Right lung (tissue), 2 donors: ENCODE measurements at regions not wholly inside any gene's neighbourhood (a gene's known extent, or its start where the extent isn't known, plus 50 kb on each side); places are given as distances from the start of the nearest gene placed in this dataset.
"Not testable (repeated sequence)": the region's sequence is repeated elsewhere in the genome, so short reads cannot be mapped to it uniquely, and the experiment has no call there.

Experiments
- DNase-seq, 2 donors: peaks; one replicate each; pipeline ENCODE4 v3.0.0-alpha.2; 2013

DNA sequence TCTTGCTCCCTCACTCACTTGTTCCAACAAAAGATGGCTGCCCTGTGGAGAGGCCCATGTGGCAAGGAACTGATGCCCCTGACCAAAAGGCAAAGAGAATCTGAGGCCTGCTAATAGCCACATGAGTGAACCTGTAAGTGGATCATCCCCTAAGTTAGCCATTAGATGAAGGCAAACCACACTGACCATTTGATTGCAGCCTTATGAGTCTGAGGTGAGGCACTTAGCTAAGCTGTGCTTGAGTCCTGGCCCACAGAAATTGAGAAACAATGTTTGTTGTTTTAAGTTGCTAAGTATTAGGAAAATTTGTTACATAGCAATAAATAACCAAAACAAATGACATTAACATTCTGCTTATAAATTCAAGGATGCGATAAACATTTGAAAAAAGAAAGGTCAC, 100.1 kb upstream of the BET1 start:
- no peak for DNase-seq

DNA sequence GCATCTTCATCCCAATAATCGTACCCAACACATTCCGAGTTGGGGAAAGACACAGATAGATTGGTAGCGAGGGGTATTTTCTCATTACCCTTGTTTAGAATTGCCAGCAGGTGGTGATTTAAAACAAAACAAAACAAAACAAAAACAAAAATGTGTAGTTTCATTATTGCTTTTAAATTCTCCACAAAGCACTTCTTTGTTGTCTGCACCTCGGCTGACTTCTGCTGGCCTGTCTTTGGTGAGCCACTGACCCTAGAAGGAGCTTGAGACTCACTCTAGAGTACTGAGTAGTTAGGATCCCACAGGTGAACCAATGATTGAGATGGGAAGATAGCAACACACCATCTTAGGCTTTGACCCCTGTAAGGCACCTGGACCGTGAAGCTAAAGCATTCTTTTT, 105.4 kb upstream of the BET1 start:
- no peak for DNase-seq

DNA sequence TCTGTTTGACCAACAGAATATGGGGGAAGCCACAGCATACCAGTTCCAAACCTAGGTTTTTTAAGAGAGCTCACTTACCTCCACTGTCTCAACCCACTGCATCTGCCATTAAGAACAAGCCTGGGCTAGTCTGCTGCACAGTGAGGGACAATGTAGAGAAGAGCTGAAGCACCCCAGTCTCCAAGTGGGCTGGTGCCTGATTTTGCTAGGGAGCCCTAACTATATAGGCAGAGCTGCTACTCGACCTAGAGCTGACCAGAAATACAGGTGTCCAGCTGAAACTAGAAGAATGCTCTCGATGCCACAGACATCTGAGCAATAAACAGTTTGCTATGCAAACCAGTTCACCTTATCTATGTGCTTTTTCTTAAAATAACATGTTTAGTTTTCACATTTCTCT, 106.9 kb upstream of the BET1 start:
- DNase-seq: no peak

DNA sequence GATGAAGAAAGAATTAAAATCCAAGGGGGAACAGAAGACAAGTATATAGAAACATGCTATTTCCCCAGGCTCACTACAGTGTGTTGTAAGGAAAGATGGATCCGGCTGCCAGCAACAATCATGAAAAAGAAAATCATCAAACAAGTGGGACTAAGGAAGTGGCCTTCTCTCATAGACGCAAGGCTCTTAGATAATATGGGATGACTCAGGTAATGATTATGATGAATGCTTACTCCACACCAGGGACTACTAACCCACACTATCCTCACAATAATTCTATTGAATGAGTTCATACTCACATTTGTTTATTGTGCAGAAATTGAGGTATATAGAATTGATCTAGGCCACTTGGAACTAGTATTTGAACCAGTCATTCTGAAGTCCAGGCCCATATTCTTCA, 111.2 kb upstream of the BET1 start:
- no peak for DNase-seq

DNA sequence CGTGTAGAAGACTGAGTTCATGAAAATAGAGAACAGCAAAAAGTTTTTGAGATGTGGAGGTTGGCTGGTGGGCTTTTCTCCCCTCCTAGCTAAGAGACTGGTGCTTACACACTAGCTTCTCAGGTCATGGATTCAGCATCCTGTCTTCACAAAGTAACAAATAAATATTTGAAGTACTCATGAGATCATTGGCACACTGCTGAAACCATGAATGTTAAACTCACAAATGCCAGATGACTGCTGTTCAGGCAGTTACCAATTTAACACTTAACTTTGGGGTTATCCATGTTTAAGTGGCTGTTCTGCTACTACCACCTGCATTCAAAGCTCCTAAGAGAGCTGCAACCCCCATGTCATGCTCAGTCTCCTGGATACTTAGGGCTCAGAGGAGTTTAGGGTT, 119.0 kb upstream of the BET1 start:
- DNase-seq: no peak

DNA sequence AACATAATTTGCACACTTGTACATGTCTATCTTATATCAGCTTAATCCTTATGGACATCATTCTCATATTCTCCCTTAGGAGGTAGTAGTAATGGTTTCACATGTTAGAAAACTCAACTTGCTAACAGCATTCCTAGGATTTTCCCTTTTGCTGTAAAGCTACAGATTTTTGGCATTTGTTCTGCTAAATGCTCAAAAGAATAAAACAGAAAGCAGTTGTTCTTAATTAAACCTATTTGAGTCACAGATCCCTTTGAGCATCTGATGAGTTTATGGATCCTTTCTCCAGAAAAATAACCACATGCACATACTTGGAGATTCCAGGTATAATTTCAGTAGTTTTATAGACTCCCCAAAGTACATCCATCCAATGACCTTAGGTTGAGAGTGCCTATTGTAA, 122.9 kb upstream of the BET1 start:
- no peak for DNase-seq

DNA sequence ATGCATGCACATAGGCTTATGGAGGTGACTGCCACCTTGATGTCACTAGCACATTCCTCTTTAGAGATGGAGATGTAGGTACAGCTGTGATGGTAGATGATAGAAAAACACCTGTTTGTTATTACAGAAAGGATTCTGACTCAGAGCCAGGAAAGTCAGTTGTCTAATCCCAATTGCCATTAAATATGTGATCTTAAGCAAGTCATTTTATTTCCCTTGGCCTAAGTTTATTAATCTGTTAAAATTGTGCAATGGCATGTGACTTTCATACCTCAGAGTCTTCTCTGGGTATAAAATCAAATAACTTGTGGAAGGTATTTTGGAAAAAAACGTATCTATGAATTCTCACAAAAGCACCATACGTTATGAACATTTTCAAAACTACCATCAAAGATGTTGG, 123.9 kb upstream of the BET1 start:
- DNase-seq: no peak

DNA sequence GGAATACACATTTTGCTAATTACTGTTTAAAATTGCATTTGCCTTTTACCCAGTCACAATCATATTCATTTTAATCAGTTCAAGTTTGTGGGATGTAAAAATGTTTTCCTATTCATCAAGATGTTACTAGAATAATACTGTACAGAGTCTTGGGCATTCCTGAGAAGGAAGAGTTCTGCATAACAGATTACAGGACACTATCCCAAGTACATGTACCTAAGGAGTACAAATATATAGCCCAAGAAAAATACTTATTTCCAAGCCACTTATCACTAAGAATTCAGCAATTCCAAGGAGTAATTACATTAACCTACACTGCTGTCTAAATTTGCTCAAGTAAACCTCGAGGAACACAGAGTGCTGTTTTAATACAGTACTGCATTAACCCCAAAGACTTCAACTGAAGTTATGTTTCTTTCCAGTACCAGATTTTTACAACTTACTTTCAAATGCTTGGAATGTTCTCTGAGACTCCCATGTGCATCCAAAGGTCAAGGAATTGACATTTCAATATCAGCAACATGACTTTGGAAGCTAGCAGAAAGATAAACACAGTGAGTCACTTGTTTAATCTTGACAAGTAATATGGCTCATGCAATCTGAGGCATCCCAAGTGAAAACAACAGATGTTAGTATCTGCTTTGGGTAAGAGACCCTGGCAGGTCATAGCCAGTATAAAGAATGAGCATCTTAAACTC, 125.4 kb upstream of the BET1 start:
- DNase-seq: no peak

DNA sequence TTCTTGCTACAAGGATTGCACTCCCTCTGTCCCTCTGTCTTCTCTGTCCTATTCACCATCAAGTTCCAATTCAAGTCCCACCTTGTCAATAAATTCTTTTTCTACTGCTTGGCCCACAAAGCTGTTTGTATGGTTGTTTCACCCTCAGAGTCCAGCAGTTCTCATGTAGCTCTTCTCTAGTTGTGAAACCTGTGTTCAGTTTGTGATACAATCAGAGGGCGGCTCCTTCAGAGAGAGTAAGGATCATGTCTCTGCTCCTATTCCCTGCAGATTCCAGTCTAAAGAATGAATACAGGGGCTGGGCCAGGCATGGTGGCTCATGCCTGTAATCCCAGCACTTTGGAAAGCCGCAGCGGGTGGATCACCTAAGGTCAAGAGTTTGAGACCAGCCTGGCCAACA, 126.6 kb upstream of the BET1 start:
- no peak for DNase-seq

DNA sequence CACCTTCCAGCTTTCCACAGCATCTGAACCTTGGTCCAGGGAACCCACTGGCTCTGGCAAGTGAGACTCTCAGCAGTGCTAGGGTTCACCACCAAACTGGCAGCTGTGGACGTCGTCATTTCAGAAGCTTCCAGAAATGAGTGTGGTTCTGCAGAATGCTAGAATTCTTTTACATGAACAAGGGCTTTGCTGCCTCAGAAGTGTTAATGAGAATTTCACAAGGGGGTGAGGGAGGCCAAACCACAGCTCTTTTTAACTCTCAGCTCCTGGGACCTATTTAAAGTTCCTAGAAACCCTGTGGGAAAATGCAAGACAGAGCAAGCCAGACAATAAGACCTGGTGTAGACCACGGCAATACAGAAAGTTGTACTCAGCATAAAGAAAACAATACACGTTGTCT, 129.3 kb upstream of the BET1 start:
- no peak for DNase-seq

DNA sequence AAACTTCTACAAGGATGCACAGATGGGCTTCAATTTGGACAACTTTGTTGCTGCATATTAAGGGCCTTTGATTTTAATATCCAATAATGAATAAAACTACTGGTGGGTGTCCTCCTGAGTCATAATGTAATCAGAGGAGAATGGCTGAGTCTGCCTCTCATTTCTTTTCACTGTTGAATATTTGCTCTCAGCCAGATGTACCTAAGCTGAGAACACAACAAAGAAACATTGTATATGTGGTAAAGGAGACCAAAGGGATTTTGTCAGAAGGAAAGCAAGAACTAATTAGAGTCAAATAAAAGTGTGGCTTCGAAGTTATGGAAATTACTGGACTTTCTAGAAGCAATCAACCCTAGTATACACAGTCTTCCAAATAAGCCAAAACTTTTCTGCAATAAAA, 131.0 kb upstream of the BET1 start:
- DNase-seq: no peak

DNA sequence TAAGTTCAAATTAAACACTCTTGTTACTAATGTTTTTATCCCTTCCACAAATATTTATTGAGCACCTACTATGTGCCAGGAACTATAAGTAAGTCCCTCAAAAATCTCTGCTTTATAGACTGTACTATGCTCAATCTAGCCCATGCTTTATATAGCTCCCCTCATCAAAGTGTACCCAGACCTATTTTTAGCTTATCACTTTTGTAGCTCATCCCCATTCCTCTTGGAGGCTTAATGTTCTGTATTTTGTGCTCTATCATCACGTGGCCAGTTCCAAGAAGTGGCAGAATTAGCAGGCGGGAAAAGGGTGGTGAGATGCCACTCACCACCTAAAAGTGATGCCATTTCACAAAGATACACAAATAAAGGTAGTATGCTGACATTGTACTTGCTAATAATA, 138.1 kb upstream of the BET1 start:
- no peak for DNase-seq

DNA sequence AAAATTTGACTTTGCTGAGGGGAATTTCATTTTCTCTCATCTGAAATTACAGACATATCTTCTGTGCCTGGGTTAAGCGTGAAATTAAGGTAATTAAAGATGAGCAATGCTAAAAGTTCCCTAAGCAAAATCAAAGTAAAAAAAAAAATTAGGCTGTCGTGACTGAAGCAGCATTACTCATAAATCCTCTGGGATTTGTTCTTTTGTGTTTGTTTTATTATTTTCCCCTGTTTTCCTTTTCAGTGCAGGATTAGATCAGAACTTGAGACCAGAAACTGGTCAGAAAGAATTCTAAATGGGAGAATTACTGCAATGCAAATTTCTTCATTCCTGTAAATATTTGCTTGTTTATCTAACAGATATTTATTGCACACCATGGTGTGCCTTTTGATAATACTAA, 141.4 kb upstream of the BET1 start:
- no peak for DNase-seq

DNA sequence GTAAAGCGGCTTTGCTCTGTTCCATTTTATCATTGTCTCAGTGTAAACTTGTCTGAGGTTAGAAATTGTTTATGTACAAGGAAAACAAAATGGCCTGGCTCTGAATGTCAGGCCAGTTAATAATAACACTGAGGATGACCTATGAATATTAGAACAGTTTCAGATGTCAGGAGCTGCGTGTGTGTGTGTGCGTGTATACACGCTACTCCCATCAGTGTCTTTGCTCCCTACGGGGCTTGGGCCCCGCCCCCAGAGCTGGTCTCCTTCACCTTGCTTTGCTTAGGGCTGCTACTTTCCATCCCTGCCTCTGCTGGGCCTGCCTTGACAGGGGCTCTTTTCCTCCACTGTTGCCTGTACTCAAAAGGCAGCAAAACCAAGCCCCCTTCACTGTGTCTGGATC, 142.3 kb upstream of the BET1 start:
- no peak for DNase-seq

DNA sequence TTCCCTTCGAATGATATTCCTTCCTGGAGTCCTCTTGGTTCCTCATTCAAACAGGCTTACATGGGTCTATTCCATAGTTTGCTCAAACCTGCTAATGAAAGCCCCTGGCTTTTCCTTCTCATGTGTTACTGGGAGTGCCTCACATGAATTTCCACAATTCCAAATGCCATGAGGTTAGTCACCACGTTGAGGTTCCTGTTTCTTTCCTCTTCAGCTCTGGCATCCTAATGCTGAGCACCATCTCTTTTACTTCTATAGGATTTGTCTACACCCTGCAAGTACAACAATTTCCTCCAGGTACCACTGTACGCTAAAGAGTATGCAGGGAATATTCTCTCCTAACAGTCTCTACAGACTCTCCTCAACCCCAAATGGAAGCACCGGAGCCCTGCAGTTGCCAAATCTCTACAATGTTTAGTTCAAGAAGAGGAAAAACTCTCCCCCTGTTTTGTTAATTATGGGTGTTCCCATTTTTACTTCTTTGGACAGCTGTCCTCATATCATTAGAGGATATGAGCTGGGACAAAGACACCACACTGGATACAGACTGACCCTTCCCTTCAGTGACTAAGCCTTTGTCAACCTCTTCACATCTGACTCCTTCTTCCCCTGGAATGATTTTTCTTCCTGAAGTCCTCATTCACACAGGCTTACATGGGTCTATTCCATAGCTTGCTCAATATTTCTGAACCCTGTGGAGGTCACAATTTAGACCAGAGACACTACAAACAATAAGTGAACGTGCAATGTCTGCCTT, 145.8 kb upstream of the BET1 start:
- no peak for DNase-seq

DNA sequence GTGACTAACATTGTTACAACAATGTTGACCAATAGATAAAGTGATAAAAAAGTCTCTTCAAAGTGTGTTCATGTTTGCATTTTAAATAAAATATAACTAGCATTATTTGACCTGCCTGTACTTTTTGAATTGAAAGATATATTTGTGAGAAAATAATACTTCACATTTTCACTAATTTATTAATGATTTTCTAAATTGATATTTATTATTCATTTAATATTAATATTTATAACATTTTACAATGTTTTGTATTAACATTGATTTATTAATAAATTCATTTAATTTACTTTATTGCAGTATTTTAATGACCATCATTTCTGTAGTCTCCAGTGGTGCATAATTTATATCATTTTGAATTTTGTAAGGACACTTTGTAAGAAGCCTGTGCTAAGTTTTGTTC, 150.0 kb upstream of the BET1 start:
- no peak for DNase-seq

DNA sequence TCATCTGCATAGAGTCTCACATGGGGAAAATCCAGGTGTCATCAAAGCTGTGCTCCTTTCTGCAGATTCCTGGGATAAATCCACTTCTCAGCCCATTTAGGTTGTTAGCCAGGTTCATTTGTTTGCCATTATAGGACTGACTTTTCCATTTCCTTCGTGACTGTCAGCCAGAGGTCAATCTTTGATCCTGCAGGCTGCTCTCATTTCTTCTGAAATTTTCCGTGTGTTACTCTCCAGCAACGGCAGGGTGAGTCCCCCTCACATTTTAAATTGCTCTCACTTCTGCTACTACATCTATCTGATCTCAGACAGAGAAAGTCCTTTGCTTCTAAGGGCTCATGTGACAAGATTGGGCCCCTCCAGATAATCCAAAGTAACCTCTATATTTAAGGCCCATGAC, 150.7 kb upstream of the BET1 start:
- no peak for DNase-seq

DNA sequence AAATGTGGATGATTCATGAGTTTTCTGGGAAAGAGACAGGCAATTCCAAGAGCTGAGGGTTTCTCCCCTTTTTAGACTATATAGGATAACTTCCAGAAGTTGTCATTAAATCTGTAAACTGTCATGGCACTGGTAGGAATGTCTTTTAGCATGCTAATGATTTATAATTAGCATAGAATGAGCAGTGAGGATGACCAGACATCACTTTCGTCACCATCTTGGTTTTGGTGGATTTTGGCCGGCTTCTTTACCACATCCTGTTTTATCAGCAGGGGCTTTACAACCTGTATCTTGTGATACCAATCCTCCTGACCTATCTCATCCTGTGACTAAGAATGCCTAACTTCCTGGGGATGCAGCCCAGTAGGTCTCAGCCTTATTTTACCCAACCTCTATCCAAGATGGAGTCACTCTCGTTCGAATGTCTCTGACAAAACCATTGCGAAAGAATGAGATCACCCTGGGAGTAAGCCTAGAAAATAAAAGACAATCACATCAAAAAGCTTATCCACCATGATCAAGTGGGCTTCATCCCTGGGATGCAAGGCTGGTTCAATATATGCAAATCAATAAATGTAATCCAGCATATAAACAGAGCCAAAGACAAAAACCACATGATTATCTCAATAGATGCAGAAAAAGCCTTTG, 153.6 kb upstream of the BET1 start:
- DNase-seq: not testable (repeated sequence)

DNA sequence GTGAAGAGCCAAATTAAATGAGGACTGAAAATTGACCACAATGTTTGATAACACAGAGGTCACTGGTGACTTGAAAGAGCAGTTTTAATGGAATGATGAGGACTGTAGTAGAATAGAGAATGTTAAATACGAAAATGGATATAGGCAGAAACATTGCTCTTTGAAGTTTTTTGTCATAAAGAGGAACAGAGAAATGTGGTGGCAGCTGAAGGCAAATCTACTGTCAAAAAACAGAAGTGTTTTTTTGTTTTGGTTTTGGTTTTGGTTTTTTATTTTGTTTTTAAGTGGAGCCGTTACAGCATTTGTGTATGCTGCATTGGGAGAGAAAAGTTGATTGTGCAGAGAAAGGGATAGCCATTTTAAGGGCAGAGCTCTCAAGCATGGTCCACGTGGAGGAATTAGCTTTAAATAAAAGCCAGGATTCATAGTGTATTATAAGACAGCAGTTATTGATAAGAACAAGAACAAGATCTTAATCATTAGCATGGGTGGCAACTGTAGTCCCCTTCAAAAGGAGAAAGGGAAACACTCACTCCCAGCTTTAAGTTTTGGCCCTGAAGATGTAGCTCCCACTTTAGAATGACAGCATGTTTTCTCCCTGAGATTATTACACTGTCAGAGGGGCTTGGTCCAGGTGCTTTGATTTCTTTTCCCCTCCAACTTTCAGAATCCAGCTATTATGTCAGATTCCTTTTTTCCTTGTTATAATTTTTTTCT, 156.7 kb upstream of the BET1 start:
- no peak for DNase-seq

DNA sequence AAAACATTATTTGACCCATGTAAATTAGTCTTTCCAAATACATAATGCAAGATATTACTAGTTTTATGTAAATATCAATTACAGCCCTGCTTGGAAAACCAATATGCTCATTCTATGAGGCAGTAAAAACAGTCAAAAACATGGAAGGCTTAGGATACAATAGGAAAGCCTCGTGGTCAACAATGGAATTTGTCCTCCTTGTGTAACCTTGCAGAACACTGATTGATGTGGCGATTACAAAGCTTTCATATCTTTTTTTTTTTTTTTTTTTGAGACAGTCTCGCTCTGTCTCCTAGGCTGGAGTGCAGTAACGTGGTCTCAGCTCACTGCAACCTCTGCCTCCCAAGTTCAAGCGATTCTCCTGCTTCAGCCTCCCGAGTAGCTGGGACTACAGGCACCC, 157.3 kb upstream of the BET1 start:
- DNase-seq: no peak

DNA sequence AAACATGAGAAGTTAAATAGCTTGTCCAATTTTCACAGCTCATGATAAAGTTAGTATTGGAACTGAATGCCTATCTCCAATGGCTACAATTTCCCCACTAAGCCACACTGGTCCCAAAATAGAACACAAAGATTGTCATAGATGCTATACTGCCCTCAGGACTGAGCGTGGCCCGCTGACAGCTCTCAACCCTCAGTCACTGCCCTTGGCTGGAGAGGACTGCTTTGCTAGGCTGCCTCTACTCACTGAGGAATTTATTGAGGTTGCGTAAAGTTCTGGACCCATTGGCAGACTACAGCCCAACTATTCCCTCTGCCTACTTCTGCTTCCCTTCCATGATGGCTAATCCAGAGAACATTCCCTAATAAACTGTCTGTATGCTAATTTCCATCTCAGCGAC, 165.5 kb upstream of the BET1 start:
- DNase-seq: no peak

DNA sequence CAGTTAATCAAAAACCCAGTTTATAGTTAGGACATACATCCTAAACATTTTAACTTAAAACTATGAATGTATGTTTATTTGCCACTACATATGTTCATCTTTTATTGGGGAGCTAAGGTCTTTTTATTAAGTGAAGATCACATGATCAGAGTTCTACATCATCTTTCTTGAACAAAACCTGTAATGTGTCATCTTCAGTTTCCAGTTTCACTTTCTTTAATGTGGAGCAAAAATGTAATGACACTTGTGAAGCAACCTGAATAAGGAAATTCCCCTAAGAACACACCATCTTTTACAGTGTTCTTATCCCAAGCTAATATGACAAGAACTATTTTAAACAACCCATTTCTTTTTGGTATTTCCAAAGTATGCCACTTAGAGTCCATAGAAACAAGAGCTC, 166.7 kb upstream of the BET1 start:
- no peak for DNase-seq

DNA sequence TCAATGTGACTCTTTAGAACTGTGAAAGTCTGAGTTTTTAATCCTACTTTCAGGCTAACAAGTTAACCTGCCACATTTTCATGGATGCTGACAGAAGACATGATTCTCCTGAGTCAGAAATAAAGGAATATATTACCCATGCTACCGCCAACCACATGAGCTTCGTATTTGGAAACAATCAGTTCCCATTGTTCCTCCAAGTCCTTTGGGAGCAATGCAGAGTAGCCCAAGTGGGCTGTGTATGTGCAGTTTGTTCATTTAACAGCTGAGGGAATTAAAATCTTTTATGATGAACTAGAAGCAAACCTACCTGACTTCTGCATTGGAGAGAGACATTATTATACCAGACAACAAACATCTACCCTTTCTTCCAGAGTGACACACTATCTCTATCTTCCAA, 169.3 kb upstream of the BET1 start:
- DNase-seq: no peak
